ENCODE measurements at regions not wholly inside any gene's neighbourhood (a gene's known extent, or its start where the extent isn't known, plus 50 kb on each side); places are given as distances from the start of the nearest gene placed in this dataset.
"Not testable (repeated sequence)": the region's sequence is repeated elsewhere in the genome, so short reads cannot be mapped to it uniquely, and the experiment has no call there.

DNA sequence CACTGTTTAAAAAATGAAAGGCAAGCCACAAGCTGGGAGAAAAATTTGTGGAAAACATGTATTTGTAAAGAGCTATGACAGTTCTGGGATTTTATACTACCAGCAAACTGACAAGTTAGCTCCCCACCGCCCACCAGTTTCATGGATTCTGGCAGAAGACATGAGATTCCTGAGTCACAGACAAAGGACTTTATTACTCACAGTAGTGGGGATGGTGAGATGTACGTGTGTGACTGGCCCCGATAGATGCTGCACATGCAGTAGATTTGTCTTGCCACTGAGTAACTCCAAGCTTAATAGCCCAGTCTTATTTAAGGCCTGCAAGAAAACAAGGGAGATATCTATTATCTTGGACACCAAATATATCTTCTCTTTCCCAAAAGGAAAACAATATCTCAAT, 281.7 kb downstream of the AHR start:
- Histone ChIP-seq H3K27me3 (no peaks in the 10 kb centered on the region), H3K27ac (no peak overlapping the region), H3K4me1 (no peaks in the 10 kb centered on the region), H3K36me3 (no peaks in the 10 kb centered on the region), H3K4me3 (no peak overlapping the region), H3K9me3 (peaks cover 3 to 20% of the 10 kb centered on the region in 2 donors)
- intact Hi-C loops (cut with DNase I): no loop called here
- DNase-seq (ENCODE audit: low spot score in 2 of 2): no peak
- TF ChIP-seq, protein P1, sequence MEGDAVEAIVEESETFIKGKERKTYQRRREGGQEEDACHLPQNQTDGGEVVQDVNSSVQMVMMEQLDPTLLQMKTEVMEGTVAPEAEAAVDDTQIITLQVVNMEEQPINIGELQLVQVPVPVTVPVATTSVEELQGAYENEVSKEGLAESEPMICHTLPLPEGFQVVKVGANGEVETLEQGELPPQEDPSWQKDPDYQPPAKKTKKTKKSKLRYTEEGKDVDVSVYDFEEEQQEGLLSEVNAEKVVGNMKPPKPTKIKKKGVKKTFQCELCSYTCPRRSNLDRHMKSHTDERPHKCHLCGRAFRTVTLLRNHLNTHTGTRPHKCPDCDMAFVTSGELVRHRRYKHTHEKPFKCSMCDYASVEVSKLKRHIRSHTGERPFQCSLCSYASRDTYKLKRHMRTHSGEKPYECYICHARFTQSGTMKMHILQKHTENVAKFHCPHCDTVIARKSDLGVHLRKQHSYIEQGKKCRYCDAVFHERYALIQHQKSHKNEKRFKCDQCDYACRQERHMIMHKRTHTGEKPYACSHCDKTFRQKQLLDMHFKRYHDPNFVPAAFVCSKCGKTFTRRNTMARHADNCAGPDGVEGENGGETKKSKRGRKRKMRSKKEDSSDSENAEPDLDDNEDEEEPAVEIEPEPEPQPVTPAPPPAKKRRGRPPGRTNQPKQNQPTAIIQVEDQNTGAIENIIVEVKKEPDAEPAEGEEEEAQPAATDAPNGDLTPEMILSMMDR (IDR thresholded peaks at IDR 0.05): no peak

GRCh38 chr7:17580856-17581255, 282.4 kb downstream of the AHR start:
- H3K27ac ChIP-seq: no peak overlapping the region
- intact Hi-C loops (cut with DNase I): no loop called here
- TF ChIP-seq, protein P1 (IDR thresholded peaks at IDR 0.05): no peak
- no peaks in the 10 kb centered on the region for H3K27me3 ChIP-seq
- no peak for DNase-seq (ENCODE audit: low spot score in 2 of 2)
- peaks cover 3 to 20% of the 10 kb centered on the region in 2 donors for H3K9me3 ChIP-seq
- no peaks in the 10 kb centered on the region for H3K36me3 ChIP-seq
- no peak overlapping the region for H3K4me3 ChIP-seq
- H3K4me1 ChIP-seq: no peaks in the 10 kb centered on the region

DNA sequence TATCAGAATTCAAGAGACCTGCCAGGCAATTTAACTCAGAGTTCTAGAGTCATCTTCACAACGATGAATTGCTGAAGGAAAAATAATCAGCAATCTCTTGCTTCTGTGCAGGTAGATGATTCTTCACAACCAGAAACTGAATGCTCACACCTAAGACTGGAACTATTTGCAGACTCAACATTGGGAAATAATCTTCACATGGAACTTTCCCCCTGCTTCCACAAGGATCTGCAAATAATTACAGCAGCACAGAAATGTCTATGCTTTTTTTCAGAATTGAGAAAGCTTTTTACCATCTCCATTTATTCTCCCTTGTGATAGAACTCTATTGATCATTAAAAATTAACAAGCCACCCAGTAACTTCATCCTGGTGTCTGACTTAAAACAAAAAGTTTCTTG, 282.8 kb downstream of the AHR start:
- Histone ChIP-seq H3K36me3 (no peaks in the 10 kb centered on the region), H3K9me3 (peaks cover 3 to 20% of the 10 kb centered on the region in 2 donors), H3K4me1 (no peaks in the 10 kb centered on the region), H3K4me3 (no peak overlapping the region), H3K27me3 (no peaks in the 10 kb centered on the region), H3K27ac (no peak overlapping the region)
- intact Hi-C loops (cut with DNase I): no loop called here
- DNase-seq (ENCODE audit: low spot score in 2 of 2): no peak
- TF ChIP-seq, protein P1 (IDR thresholded peaks at IDR 0.05): no peak

GRCh38 chr7:17582696-17583095, 284.2 kb downstream of the AHR start:
- H3K4me3 ChIP-seq; H3K27me3 ChIP-seq; DNase-seq (ENCODE audit: low spot score in 2 of 2); H3K36me3 ChIP-seq; intact Hi-C loops (cut with DNase I); H3K4me1 ChIP-seq; H3K9me3 ChIP-seq; H3K27ac ChIP-seq: not testable (repeated sequence)

DNA sequence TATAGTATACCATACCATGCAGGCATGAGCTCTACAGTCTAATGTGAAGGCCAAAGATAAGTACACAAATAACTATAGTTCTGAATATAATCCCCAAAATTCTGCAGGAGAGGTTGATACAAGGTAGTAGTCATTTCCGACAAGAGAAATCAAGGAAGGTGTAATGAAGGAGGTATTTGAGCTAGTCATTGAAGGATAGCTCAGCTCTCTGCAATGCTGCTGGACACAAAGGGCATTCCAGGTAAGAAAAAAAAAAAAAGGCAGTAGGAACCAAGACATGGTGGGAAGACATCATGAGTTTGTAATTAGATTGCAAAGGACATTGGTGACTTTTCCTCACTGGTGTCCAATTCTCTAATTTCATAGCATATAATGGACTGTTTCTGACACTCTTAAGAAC, 285.3 kb downstream of the AHR start:
- intact Hi-C loops (cut with DNase I): no loop called here
- TF ChIP-seq, protein P1 (IDR thresholded peaks at IDR 0.05): no peak

GRCh38 chr7:17584822-17585221, 286.4 kb downstream of the AHR start:
- H3K9me3 ChIP-seq: no peaks in the 10 kb centered on the region
- TF ChIP-seq, protein P1 (IDR thresholded peaks at IDR 0.05): no peak
- no peak overlapping the region for H3K4me3 ChIP-seq
- no peak overlapping the region for H3K27ac ChIP-seq
- H3K36me3 ChIP-seq: no peaks in the 10 kb centered on the region
- no peak for DNase-seq (ENCODE audit: low spot score in 2 of 2)
- intact Hi-C loops (cut with DNase I): no loop called here
- no peaks in the 10 kb centered on the region for H3K27me3 ChIP-seq
- H3K4me1 ChIP-seq: no peaks in the 10 kb centered on the region

More for the DNA sequence above, 285.3 kb downstream of the AHR start:
- no peak overlapping the region for H3K4me3 ChIP-seq
- H3K27ac ChIP-seq: no peak overlapping the region
- no peaks in the 10 kb centered on the region for H3K9me3 ChIP-seq
- H3K4me1 ChIP-seq: no peaks in the 10 kb centered on the region
- DNase-seq (ENCODE audit: low spot score in 2 of 2): no peak
- no peaks in the 10 kb centered on the region for H3K36me3 ChIP-seq
- no peaks in the 10 kb centered on the region for H3K27me3 ChIP-seq

Measured in ascending aorta (tissue), 2 donors.